ENCODE measurements at regions not wholly inside any gene's neighbourhood (a gene's known extent, or its start where the extent isn't known, plus 50 kb on each side); places are given as distances from the start of the nearest gene placed in this dataset.

DNA sequence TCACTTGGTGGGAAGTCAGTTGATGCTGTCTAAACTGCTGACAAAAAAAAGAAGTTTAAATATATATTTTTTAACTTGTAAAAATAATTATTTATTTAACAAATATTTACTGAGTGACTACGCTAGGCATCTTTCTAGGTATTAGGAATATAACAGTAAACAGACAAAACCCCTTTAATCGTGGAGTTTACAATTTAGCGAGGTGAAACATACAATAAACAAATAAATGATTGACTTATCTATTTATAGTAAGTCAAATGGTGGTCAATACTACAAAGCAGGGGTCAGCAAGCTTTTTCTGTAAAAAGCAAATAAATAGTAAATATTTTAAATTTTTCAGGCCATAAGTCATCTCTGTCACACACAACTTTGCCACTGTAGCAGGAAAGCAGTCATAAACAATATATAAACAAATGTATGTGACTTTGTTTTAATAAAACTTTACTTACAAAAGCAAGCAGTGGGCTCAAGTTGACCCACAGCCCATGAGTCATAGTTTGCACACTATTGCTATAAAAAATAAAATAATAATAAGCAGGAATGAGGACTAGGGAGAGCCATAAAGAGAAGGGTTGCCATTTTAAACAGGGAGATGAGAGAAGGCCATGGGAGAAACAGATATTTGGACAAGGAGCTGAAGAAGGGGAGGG lies 263.9 kb downstream of the PLPP3 start:
- no peak for DNase-seq (ENCODE audit: low read depth, low spot score)

DNA sequence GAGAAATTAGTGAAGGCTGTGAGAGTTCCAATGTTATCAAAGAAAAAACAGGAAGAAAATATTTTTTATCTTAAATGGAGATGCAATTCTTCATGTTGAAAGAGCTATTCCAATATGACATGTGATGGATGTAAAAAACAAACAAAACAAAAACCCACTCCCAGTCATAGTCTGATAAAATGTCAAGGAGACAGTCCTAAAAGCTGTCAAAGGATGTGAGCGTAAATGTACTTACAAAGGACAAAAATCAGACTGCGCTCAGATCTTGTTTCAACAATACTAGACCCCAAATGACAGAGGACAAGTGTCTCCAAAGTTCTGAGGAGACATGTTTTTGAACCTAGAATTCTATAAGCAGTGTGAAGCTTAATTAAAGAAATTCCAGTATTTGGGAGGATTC lies 265.8 kb downstream of the PLPP3 start:
- DNase-seq (ENCODE audit: low read depth, low spot score), result no peak

DNA sequence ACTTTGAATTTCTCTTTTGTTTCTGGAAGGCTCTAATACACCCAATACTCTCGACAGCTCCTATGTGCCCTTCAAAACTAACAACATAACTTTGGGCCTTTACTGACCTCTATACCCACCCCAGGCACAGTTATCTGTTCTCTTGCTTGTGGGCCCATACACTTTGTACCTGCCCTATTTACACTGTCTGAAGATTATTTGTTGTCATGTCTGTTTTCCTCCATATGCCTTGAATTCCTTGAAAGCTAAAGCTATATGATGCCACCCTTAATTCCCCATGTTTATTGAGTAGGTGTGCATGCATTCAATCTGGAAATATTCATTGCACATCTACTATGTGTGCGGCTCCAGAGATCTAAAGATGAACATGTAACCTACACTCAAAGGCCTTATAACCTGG lies 267.6 kb downstream of the PLPP3 start:
- DNase-seq (ENCODE audit: low read depth, low spot score), result no peak

DNA sequence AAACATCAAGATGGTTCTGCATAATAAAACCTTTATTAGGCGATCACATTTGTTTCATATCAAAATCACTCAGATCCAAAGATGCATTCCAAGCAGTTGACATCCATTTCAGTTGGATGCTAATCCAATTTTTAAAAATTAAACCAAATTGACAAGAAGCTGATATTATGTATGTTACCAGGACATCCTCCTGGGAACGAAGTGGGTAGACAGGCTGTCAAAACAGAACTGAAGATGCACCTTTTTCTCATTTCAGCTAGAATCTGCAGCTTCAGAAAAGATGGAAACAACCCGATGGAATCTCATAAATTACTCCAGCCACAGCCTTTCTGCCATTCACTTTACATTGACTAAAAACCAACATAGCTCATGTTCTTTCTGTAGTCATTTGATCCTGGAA lies 268.4 kb downstream of the PLPP3 start:
- no peak for DNase-seq (ENCODE audit: low read depth, low spot score)

DNA sequence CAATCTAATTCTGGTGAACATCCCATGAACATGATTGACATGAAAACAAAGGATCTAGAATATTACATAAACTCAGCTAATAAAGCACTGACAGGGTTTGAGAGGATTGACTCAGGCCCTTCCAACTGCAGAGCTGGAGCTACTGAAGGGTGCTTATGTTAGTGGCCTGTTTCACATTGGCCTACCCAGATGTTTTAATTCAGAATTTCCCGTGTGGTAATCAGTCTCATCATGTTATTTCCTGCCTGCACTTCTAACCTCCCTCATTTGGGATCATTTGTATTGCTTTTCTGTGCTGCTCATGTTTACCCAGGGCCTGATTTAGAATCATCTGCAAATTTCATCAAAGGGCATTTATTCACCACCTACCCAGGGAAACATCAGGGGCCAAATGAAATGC lies 270.3 kb downstream of the PLPP3 start:
- DNase-seq (ENCODE audit: low read depth, low spot score), result no peak

DNA sequence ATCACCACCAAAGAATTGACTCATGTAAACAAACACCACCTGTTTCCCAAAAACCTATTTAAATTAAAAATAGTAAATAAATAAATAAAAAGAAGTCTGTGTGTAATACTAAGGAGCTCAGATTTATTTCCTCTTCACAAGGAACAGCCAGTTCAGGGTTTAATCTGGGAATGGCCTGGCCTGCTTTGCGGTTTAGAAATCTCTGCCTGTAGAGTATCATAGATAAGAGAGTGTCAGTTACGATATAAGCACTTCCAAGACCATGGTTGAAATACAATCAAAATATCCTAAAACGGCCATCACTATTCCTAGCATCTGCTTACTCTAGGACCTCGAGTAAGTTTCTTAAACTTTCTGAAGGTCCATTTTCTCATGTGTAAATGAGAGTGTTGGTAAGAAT lies 274.4 kb downstream of the PLPP3 start:
- DNase-seq (ENCODE audit: low read depth, low spot score), result no peak

DNA sequence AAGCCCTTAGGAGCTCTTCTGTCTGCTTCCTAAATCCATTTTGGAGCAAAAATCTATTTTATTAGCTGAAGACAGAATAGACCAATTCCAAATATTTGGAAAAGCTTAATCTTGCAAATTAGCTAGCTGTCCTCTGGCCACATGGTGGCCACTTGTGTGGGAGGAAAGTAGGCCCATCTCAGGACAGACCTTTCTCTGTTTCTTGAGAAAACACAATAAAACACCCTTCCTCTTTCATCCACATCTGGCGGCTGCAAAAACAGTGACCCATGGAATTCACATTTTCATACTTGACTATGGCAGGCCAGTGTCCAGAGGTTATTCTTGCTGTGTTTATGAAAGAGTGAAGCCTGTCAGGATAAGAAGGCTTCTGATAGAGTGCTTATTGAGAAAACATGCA lies 275.6 kb downstream of the PLPP3 start:
- no peak for DNase-seq (ENCODE audit: low read depth, low spot score)

DNA sequence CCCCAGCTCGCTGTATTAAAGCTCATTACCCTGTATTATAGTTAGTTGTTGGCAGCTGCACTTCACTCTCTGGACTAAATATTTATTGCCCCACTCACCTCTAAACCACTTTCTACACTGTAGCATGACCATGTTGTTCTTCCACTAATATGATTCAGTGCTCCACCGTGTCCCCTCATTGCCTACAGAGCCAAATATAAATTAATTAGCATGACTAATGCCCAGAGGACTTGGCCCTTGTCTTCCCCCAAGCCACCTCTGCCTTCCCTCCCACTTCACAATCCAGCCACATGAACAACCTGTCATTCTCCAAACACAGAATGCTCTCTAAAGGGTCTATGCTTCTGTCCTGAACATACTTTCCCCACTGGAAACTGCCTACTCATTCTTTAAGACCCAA lies 276.5 kb downstream of the PLPP3 start:
- peak; percentile 38 for DNase-seq (ENCODE audit: low read depth, low spot score)

DNA sequence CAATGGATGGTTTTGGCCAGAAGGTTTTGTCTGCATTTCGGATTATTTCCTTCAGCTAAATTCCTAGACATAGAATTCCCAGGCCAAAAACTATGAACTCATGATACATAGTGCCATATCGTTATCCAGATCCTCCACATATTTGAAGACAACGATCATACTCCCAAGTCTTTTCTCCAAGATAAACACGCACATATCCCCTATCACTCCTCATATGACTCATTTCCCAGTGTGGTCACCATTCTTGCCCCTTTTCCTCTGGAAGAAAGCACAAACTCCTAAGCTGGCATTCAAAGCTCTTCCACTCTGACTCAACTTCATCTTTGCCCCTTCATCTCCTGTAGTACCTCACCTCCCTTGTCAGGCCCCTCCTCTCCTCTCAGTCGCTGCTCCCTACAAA lies 277.6 kb downstream of the PLPP3 start:
- peak; percentile 58 for DNase-seq (ENCODE audit: low read depth, low spot score)

DNA sequence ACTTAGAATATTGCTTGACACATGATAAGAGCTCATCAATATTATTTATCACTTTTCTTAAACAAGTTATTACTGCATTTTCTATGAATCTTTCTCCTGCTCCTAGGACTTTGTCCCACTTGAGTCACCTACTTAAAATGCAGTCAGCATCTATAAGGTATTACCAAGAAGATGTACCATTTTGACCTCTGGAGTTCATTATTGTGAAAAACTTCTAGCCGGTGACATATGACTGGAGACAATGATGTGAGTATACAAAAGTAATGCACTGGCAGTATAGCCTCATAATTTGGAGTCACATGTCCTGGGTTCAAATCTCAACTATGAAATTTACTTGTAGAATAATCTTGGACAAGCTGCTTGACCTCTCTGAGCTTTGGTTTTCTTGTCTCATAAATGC lies 278.5 kb downstream of the PLPP3 start:
- DNase-seq (ENCODE audit: low read depth, low spot score), result no peak

DNA sequence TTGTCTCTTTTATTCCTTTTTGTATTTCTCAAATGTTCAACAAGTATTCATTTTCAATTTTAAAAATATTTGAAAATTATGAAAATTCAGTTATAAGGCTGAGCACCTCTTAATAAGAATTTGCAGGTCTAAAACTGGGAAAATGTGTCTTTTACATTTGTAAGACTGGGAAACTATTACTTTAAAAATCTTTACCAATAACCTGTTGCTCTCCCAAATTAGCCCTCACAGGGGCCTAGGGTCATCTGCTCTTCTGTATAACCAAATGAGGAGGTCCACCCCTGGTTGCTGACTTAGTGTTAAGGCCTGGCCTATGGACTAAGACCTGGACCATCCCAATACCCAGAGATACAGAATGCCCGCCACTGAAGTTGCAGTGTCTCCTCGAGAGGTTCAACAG lies 280.5 kb downstream of the PLPP3 start:
- DNase-seq (ENCODE audit: low read depth, low spot score), result no peak

DNA sequence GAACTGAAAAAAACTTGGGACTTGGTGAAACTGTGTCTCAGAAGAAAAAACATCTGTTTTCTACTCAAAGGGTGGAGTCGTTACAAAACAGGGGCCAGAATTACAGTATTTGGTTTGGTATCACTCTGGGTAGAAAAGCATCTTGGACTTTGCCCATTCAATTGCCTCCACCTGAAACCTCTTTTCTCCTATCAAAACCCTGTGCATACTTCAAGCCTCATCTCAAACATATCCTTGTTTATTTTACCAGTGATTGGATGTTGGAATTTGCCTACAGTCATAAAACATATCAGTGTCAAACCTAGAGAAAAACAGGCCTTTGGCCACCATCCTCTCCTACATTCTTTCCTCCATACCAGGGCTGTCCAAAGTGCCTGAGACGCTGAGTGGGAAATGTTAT lies 281.5 kb downstream of the PLPP3 start:
- DNase-seq (ENCODE audit: low read depth, low spot score), result no peak

DNA sequence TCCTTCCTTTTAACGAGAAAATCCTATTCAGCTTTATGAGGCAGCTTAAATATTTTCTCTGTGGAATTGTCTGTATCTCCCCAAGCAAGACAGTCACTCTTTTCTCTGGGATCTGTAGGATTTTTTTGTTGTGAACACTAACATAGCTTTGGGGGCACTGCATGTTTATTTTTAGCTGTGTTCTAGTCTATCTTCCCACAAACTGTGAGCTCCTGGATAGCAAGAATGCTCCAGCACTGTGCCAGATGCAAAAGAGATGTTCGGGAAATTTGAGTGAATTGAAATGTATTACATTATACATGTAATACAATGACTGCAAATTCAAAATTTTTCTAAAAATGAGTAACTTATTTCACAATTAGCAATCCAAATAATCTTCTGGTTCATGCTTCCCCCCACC lies 282.2 kb downstream of the PLPP3 start:
- no peak for DNase-seq (ENCODE audit: low read depth, low spot score)

DNA sequence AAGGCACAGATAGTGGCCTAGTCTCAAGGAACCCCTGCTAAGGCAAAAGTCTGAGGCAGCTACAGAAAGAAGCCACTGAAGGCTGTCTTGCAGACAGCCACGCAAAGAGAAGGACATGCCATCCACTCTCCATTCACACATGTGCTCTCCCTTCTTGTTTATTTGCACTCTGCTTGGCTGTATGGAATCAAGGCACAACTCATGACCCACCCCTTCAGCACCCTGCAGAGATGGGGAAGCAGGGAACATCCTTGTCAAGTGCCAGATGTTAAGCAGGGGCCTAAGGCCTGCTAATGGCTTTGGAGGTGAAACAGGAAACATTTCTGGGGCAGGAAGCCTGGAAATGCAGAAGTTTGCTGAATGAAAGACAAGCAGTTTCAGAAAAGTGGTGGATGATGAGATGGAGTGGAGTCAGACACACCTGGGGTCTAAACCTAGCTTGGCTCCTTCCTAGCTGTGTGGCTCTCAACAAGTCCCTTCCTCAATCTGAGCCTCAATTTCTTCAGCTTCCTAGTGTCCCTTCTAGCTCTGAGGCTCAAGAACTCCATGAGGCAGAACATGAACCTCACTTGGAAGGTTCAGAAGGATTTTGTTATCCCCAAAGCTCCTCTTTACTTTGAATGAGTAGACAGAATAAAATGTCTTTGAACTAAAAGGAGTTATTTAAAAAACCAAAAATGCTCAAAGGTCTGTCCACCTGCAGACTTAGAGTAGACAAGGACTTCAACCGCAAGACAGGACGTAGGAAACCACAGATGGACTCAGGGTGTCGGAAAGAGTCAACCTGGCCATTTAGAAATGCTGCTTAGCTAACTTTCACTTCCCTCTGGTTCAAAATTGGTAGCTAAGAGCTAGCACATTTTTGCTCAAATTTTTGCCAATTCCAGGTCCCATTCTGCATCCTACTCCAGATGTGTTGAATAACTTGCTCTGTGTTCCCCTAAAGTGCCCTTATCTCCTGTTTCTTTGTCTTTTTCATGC lies 283.1 kb downstream of the PLPP3 start:
- no peak for DNase-seq (ENCODE audit: low read depth, low spot score)

DNA sequence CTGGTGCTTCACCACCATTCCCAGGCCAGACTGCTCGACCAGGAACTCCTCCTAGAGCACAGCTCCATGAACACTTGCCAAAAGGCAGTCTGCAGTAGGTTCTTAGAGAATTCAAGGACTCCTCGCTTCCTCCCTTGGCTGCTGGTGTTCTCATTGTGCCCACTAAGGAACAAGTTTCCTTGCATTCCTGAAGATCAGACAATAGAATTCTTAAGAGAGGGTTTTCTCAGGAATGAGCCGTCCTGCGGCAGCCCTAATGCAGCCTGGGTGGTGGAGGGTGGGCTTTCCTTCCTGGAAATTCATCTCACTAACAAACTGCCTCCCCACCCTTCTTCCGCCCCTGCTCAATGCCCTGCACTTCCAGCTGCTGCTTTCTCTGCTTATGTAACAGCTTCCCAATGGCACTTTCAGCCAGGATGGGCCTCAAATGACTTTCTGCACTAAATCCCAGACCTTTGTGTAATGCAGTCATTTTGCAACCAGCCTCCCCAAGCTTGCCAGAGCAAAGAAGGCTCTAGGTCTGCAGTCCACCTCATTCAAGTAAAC lies 287.9 kb downstream of the PLPP3 start:
- peak; percentile 59 for DNase-seq (ENCODE audit: low read depth, low spot score)

DNA sequence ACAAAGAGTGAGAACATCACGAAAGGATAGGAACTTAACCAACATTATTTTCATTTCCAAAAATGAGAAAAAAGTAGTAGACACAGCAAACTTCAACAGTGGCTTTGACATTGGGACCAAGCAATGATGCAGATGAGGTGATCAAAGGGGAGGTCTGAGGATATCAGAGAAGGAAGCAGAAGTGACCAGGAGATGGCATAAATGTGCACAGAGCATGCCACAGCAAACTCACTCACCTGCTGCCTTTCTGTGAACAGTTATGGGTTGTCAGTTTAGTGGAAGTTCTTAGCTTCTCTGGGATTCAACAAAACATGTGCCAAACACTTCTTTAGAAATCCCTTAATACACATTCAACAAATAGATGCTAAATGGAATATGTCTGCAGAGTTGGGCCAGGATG lies 290.1 kb downstream of the PLPP3 start:
- DNase-seq (ENCODE audit: low read depth, low spot score), result no peak

DNA sequence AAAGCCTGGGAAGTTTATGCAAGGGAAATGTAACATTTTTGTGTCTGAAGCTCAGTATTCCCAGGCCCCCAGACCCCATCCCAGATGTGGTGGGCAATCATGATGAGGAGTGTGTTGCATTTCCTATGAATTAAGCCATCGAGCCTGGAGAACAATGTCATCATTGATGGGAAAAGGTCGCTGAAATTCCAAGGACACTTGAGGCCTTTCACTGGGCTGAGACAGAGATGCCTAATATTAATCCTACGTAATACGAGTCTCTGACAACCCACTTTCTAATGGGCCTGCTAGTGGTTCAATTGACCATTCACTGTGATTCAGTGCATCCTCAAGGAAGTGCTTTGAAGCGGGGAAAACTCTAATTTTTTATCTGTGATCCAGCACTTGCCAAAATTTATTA lies 291.6 kb downstream of the PLPP3 start:
- no peak for DNase-seq (ENCODE audit: low read depth, low spot score)

DNA sequence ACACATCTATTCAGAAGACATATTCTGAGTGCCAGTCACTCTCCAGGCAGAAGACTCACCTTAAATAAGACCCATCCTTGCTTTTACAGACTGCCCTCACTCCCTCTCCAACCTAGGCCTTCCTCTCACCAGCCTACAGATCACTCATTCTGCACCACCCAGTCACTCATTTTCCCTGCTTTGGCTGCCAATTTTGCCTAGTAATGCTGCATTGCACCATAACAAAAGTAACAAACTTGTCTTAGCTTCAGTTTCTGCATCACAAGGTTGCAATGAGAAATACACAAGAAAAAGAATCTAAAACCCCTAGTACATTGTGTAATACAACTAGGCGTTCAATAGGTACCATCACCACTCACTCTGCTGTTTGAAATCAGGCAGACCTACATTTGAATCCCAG lies 292.4 kb downstream of the PLPP3 start:
- no peak for DNase-seq (ENCODE audit: low read depth, low spot score)

DNA sequence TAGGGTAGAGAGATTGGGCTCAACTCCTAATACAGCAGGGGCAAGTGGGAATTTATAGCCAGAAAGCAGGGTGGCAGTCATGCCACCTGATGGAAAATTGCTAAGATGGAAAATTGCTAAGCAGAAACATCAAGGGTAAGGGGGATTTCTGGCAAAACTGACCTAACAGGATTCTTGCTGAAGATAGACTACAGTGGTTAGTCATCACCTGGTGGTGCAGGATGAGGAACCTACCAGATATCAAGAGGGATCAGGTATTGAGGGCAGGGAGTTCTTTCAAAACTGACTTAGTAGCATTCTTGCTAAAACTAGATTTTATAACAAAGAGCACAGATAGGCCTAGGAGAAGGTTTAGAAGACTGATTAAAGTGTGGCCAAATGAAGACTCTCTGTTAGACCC lies 292.9 kb downstream of the PLPP3 start:
- DNase-seq (ENCODE audit: low read depth, low spot score), result no peak

DNA sequence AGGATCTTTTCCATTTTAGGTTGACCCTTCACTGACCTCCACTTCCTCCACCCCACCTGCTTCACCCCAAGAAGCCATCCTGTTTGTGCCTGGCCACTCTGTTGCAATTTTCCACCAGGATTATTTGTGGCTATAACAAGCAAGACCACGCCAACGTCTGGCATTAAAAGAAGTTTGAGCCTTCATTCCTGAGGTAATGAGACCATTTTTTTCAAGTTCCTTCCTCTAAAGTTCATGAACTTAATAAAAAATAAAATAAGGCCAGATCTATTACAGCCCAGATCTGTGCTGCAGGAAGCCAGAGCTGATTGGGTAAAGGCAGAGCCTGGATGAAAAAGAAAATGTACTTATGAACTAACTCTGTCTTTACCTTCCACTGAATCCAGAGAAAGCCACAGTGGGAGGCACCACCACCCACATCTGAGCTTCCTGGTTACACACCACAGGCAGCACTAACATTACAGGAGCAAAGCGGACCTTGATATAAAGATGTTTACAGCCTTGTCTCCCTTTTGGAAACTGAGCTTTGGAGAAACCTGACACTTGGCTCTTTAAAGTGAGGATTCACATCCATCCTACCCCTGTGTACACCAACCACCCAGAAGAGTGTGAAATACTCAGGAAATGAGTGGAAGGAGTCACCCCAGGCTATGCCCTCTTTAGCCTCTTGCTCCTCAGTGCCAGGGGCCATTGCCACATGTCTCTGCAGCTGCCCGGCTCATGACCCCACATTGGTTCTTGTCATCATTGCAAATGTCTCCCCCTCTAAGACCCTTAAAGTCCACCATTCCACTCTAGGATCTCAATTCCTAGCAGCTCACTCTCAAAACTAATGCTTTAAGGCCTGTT lies 293.6 kb downstream of the PLPP3 start:
- DNase-seq (ENCODE audit: low read depth, low spot score), result peak; percentile 32

DNA sequence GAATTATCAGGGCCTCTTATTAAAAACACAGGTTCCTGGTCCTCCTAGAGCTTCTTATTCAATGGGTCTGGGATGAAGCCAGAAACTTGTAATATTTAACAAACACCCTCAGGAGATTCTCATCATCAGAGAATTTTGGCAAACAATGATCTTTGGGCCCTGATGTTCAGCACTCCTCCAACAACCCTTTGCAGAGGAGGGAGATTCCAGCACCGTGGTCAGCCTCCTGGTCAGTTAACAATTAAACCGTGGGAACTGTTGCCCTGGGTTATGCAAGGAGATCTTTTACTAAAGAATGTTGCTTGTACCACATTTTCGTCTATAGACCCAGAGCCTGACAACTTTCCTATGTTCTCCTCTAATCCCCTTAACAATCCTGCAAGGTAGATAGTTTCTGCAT lies 294.4 kb downstream of the PLPP3 start:
- peak; percentile 72 for DNase-seq (ENCODE audit: low read depth, low spot score)

DNA sequence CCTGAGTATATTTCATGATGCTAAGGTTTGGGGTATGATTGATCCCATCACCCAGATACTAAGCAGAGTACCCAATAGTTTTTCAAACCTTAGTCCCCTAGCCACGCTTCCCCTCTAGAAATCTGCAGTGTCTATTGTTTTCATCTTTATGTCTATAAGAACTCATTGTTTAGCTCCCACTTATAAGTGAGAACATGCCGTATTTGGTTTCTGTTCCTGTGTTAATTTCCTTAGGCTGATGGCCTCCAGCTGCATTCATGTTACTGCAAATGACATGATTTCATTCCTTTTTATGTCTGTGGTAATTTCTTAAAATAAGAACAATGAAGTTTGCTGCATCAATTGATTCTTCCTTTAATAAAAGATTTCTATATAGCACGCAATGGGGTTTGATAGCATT lies 301.3 kb downstream of the PLPP3 start:
- no peak for DNase-seq (ENCODE audit: low read depth, low spot score)

All from astrocyte of the hippocampus (primary cell).